ENCODE measurements at regions not wholly inside any gene's neighbourhood (a gene's known extent, or its start where the extent isn't known, plus 50 kb on each side); places are given as distances from the start of the nearest gene placed in this dataset.

GRCh38 chr2:140027320-140027719 lies 1247.1 kb upstream of the NXPH2 start:
- TF ChIP-seq PBX3 (IDR thresholded peaks at IDR 0.05) (no peak), TAF1 (IDR thresholded peaks at IDR 0.05; ENCODE audit: borderline replicate concordance, low read depth, low read length) (no peak), EZH2phosphoT487 (IDR thresholded peaks at IDR 0.05; ENCODE audit: borderline replicate concordance, low read depth) (no peak), SMC3 (IDR thresholded peaks at IDR 0.05; ENCODE audit: low read depth, low read length) (no peak), EP300 (IDR thresholded peaks at IDR 0.05; ENCODE audit: borderline replicate concordance in 1 of 2, low read depth in 1 of 2, low read length in 1 of 2) (no peak), CTCF (IDR thresholded peaks at IDR 0.05) (peak; percentile 8; the same call in 1 of the 2 replicates), POLR2AphosphoS5 (IDR thresholded peaks at IDR 0.05; ENCODE audit: low read depth, low read length) (no peak), RAD21 (IDR thresholded peaks at IDR 0.05; ENCODE audit: low read length) (no peak), NFIC (IDR thresholded peaks at IDR 0.05; ENCODE audit: borderline replicate concordance) (no peak), JUND (IDR thresholded peaks at IDR 0.05) (no peak)

Data from SK-N-SH (cell line).